MM.1S (cell line): ENCODE measurements at regions not wholly inside any gene's neighbourhood (a gene's known extent, or its start where the extent isn't known, plus 50 kb on each side); places are given as distances from the start of the nearest gene placed in this dataset.

Source experiments
- EZH2 ChIP-seq: fragments of 300-600 bp; sonication (generic); optimal IDR thresholded peaks from 2 replicates; pipeline ENCODE3; 2017; ENCODE audit warnings: low read depth, mild to moderate bottlenecking, antibody characterized with exemption, low read length, mixed read lengths
- EZH2phosphoT487 ChIP-seq: fragments of 300-600 bp; sonication (generic); IDR thresholded peaks from 2 replicates; pipeline ENCODE4 v1.6.1; 2018; ENCODE audit warnings: antibody characterized with exemption, low read length
- TF ChIP-seq, protein P1 (sequence below): fragments of 300-600 bp; sonication (generic); IDR thresholded peaks from 2 replicates; pipeline ENCODE4 v1.5.1; 2016; ENCODE audit warnings: antibody characterized with exemption, low read length, mixed read lengths

DNA sequence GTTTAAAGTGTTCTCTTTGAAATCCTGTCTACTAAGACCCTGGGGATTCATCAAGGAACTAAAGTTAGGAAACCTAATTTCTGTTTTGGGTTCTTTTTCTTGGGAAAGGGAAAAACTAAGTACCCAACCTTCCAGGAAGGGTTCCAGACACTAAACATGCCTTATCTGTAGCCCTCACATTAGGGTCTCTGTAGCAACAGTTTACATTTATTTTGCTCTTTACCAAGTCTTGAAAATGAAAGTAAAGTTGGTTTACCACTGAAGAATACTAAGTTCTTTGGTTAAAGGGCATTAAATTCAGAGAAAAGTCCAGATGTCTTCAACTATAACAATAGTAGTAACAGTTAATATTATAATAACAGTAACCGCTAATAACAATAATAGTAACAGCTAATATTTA, 207.5 kb upstream of the CDKN3 start:
- TF ChIP-seq EZH2 (no peak), EZH2phosphoT487 (no peak)
- TF ChIP-seq, protein P1, sequence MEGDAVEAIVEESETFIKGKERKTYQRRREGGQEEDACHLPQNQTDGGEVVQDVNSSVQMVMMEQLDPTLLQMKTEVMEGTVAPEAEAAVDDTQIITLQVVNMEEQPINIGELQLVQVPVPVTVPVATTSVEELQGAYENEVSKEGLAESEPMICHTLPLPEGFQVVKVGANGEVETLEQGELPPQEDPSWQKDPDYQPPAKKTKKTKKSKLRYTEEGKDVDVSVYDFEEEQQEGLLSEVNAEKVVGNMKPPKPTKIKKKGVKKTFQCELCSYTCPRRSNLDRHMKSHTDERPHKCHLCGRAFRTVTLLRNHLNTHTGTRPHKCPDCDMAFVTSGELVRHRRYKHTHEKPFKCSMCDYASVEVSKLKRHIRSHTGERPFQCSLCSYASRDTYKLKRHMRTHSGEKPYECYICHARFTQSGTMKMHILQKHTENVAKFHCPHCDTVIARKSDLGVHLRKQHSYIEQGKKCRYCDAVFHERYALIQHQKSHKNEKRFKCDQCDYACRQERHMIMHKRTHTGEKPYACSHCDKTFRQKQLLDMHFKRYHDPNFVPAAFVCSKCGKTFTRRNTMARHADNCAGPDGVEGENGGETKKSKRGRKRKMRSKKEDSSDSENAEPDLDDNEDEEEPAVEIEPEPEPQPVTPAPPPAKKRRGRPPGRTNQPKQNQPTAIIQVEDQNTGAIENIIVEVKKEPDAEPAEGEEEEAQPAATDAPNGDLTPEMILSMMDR: no peak
